ENCODE measurements at regions not wholly inside any gene's neighbourhood (a gene's known extent, or its start where the extent isn't known, plus 50 kb on each side); places are given as distances from the start of the nearest gene placed in this dataset.
"Not testable (repeated sequence)": the region's sequence is repeated elsewhere in the genome, so short reads cannot be mapped to it uniquely, and the experiment has no call there.

DNA sequence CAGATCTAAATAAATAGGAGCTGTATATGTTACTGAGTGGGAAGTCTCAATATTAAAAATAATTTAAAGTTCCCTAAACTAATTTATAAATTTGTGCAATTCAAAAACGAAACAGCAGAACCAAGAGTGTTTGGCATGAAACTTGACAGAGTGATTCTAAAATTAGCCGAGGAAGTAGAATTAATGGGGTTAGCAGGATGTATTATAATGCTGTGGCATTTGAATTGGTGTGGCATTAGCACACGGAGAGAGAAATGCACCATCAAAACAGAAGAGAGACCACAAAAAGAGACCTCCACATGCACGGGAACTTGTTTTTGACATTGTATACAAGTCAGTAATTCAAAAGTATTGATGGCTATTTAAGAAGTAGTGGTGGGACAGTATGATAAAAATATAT lies 366.0 kb upstream of the RGS6 start:
- DNase-seq (no peak), ATAC-seq (ENCODE audit: low FRiP score in 2 of 2) (no peak)

DNA sequence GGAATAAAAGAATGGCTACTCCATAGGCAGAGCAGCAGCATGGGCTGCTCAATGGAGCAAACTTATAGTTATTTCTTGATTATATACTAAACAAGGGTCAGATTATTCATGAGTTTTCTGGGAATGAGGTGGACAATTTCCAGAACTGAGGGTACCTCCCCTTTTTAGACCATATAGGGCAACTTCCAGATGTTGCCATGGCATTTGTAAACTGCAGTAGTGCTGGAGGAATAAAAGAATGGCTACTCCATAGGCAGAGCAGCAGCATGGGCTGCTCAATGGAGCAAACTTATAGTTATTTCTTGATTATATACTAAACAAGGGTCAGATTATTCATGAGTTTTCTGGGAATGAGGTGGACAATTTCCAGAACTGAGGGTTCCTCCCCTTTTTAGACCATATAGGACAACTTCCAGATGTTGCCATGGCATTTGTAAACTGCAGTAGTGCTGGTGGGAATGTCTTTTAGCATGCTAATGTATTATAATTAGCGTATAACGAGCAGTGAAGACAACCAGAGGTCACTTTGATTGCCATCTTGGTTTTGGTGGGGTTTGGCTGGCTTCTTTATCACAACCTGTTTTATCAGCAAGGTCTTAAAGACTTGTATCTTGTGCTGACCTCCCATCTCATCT lies 364.6 kb upstream of the RGS6 start:
- not testable (repeated sequence) for H3K27ac ChIP-seq; H3K27me3 ChIP-seq; DNase-seq; H3K4me1 ChIP-seq; ATAC-seq (ENCODE audit: low FRiP score in 2 of 2); H3K9me3 ChIP-seq; H3K36me3 ChIP-seq; H3K4me3 ChIP-seq
- WGBS, 2 donors, result 90 to 100% methylated on average over 2 of the region's 2 CpGs

More for the DNA sequence above, 366.0 kb upstream of the RGS6 start:
- no peaks in the 10 kb centered on the region for H3K27me3 ChIP-seq
- no peak overlapping the region for H3K27ac ChIP-seq
- no peak overlapping the region for H3K4me3 ChIP-seq
- TF ChIP-seq POLR2AphosphoS5 (IDR thresholded peaks at IDR 0.05) (no peak), POLR2A (IDR thresholded peaks at IDR 0.05) (no peak), EP300 (IDR thresholded peaks at IDR 0.05) (no peak)
- TF ChIP-seq, protein P1, sequence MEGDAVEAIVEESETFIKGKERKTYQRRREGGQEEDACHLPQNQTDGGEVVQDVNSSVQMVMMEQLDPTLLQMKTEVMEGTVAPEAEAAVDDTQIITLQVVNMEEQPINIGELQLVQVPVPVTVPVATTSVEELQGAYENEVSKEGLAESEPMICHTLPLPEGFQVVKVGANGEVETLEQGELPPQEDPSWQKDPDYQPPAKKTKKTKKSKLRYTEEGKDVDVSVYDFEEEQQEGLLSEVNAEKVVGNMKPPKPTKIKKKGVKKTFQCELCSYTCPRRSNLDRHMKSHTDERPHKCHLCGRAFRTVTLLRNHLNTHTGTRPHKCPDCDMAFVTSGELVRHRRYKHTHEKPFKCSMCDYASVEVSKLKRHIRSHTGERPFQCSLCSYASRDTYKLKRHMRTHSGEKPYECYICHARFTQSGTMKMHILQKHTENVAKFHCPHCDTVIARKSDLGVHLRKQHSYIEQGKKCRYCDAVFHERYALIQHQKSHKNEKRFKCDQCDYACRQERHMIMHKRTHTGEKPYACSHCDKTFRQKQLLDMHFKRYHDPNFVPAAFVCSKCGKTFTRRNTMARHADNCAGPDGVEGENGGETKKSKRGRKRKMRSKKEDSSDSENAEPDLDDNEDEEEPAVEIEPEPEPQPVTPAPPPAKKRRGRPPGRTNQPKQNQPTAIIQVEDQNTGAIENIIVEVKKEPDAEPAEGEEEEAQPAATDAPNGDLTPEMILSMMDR (IDR thresholded peaks at IDR 0.05), result no peak
- H3K4me1 ChIP-seq, result peaks cover 0 to 8% (median 4%) of the 10 kb centered on the region in 4 donors
- no peaks in the 10 kb centered on the region for H3K36me3 ChIP-seq
- 17 to 30% methylated on average over 4 of the region's 4 CpGs for WGBS, 2 donors
- H3K9me3 ChIP-seq, result no peaks in the 10 kb centered on the region

DNA sequence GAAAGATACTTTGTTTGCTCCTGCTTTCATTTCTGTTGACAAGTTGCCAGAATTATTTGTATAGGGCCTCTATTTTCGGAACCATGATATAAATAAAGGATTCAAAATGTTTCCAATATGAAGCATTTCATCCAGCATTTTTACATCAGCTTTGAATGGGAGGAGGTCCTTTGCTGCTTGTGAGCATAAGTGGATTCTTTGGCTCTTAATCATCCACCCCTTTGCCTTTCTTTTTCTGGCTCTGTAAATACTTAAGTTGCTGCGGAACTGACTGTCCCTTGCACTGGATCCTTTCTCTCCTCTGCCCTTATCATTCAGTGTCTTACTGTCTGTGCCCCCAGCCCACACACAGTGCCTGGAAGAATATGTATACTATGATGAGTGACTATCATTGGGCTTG lies 357.3 kb upstream of the RGS6 start:
- whole genome bisulfite sequencing, 2 donors, result 32 to 39% methylated on average over 2 of the region's 2 CpGs
- H3K4me3 ChIP-seq, result no peak overlapping the region
- H3K36me3 ChIP-seq, result no peaks in the 10 kb centered on the region

DNA sequence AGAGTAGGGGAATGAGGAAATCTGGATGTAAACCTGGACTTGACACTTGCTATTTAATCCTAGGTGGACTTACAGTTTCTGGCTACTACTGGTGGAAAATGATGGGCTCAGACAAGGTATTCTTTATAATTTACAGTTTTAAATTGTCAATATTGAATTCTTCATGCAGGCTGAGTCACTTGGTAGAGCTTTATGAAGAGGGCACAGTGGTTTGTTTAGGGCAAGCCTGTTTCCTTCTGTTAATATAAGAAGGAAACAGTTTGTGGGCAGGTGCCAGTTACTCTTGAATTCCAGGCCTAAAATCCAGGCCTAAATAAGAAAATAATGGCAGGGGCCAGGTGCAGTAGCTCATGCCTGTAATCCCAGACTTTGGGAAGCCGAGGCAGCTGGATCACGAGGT lies 355.8 kb upstream of the RGS6 start:
- H3K9me3 ChIP-seq, result no peaks in the 10 kb centered on the region
- no peak overlapping the region for H3K4me3 ChIP-seq
- no peak for TF ChIP-seq EP300 (IDR thresholded peaks at IDR 0.05)
- TF ChIP-seq, protein P1 (IDR thresholded peaks at IDR 0.05), result no peak
- no peak for TF ChIP-seq POLR2A (IDR thresholded peaks at IDR 0.05)
- TF ChIP-seq POLR2AphosphoS5 (IDR thresholded peaks at IDR 0.05), result no peak
- H3K27ac ChIP-seq, result no peak overlapping the region
- DNase-seq (no peak), ATAC-seq (ENCODE audit: low FRiP score in 2 of 2) (no peak)
- H3K36me3 ChIP-seq, result no peaks in the 10 kb centered on the region
- peaks cover 11 to 33% (median 23%) of the 10 kb centered on the region in 4 donors for H3K4me1 ChIP-seq
- no peaks in the 10 kb centered on the region for H3K27me3 ChIP-seq
- WGBS, 2 donors, result 91 to 100% methylated on average over 2 of the region's 2 CpGs

More for the DNA sequence above, 357.3 kb upstream of the RGS6 start:
- Histone ChIP-seq H3K9me3 (no peaks in the 10 kb centered on the region), H3K27me3 (no peaks in the 10 kb centered on the region), H3K27ac (peak overlapping the region in 2 of 4 donors; percentile 19 to 32), H3K4me1 (peaks cover 11 to 33% (median 23%) of the 10 kb centered on the region in 4 donors)
- TF ChIP-seq, protein P1 (IDR thresholded peaks at IDR 0.05), result no peak
- TF ChIP-seq POLR2AphosphoS5 (IDR thresholded peaks at IDR 0.05) (peak in 1 of 2 donors; percentile 16), POLR2A (IDR thresholded peaks at IDR 0.05) (no peak), EP300 (IDR thresholded peaks at IDR 0.05) (peak in 1 of 4 donors; percentile 71)
- DNase-seq (no peak), ATAC-seq (ENCODE audit: low FRiP score in 2 of 2) (peak; percentile 60 to 67)

DNA sequence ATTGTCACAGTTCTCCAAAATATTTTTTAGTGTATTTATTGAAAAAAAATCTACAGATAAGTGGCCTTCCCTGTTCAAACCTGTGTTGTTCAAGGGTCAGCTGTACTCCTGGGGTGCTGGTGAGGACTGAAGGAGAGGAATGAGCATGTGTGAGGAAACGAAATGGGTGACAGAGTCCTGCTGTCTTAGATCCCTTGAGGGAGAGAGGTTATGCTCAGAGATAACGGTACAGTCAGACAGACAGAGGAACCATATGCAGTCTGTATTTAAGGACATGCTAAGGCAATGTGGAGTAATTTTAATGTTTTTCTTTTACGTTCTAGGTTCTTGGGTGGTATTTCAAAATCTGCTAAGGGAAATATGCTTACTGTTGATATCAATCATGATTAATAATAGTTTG lies 352.9 kb upstream of the RGS6 start:
- DNase-seq (no peak), ATAC-seq (ENCODE audit: low FRiP score in 2 of 2) (no peak)
- Histone ChIP-seq H3K36me3 (no peaks in the 10 kb centered on the region), H3K4me1 (peaks cover 23 to 42% (median 25%) of the 10 kb centered on the region in 4 donors), H3K4me3 (no peak overlapping the region), H3K27ac (no peak overlapping the region), H3K9me3 (no peaks in the 10 kb centered on the region), H3K27me3 (no peaks in the 10 kb centered on the region)
- TF ChIP-seq EP300 (IDR thresholded peaks at IDR 0.05), result no peak
- TF ChIP-seq POLR2A (IDR thresholded peaks at IDR 0.05), result no peak
- TF ChIP-seq, protein P1 (IDR thresholded peaks at IDR 0.05), result no peak
- TF ChIP-seq POLR2AphosphoS5 (IDR thresholded peaks at IDR 0.05), result no peak
- WGBS, 2 donors, result 76 to 84% methylated on average over 3 of the region's 3 CpGs
